ENCODE measurements at regions not wholly inside any gene's neighbourhood (a gene's known extent, or its start where the extent isn't known, plus 50 kb on each side); places are given as distances from the start of the nearest gene placed in this dataset.
"Not testable (repeated sequence)": the region's sequence is repeated elsewhere in the genome, so short reads cannot be mapped to it uniquely, and the experiment has no call there.

GRCh38 chr1:222053790-222054294 lies 312.0 kb upstream of the DUSP10 start:
- DNase-seq (ENCODE audit: extremely low spot score, insufficient read length, low read depth) (no peak), FAIRE-seq (no peak)

GRCh38 chr1:222051311-222051710 lies 309.4 kb upstream of the DUSP10 start:
- DNase-seq (ENCODE audit: extremely low spot score, insufficient read length, low read depth); FAIRE-seq: not testable (repeated sequence)

GRCh38 chr1:222049661-222050060 lies 307.8 kb upstream of the DUSP10 start:
- FAIRE-seq; DNase-seq (ENCODE audit: extremely low spot score, insufficient read length, low read depth): not testable (repeated sequence)

- FAIRE-seq (no peak), DNase-seq (ENCODE audit: extremely low spot score, insufficient read length, low read depth) (no peak)
These were observed 307.3 kb upstream of the DUSP10 start for GRCh38 chr1:222049176-222049575.

- FAIRE-seq (peak; percentile 63), DNase-seq (ENCODE audit: extremely low spot score, insufficient read length, low read depth) (peak; percentile 18)
These were observed 306.3 kb upstream of the DUSP10 start for GRCh38 chr1:222048094-222048595.

- FAIRE-seq (no peak), DNase-seq (ENCODE audit: extremely low spot score, insufficient read length, low read depth) (no peak)
These were observed 305.5 kb upstream of the DUSP10 start for GRCh38 chr1:222047366-222047765.

- FAIRE-seq = no peak
- DNase-seq (ENCODE audit: extremely low spot score, insufficient read length, low read depth) = no peak
These were observed 304.9 kb upstream of the DUSP10 start for GRCh38 chr1:222046684-222047263.

- DNase-seq (ENCODE audit: extremely low spot score, insufficient read length, low read depth) (no peak), FAIRE-seq (no peak)
These were observed 303.9 kb upstream of the DUSP10 start for GRCh38 chr1:222045786-222046185.

GRCh38 chr1:222045236-222045635 lies 303.3 kb upstream of the DUSP10 start:
- no peak for DNase-seq (ENCODE audit: extremely low spot score, insufficient read length, low read depth)
- no peak for FAIRE-seq

- FAIRE-seq = no peak
- DNase-seq (ENCODE audit: extremely low spot score, insufficient read length, low read depth) = no peak
These were observed 301.8 kb upstream of the DUSP10 start for GRCh38 chr1:222043444-222044292.

GRCh38 chr1:222042120-222042519 lies 300.2 kb upstream of the DUSP10 start:
- no peak for FAIRE-seq
- DNase-seq (ENCODE audit: extremely low spot score, insufficient read length, low read depth) = no peak

- FAIRE-seq = no peak
- no peak for DNase-seq (ENCODE audit: extremely low spot score, insufficient read length, low read depth)
These were observed 299.1 kb upstream of the DUSP10 start for GRCh38 chr1:222040955-222041354.

- DNase-seq (ENCODE audit: extremely low spot score, insufficient read length, low read depth) (no peak), FAIRE-seq (no peak)
These were observed 298.4 kb upstream of the DUSP10 start for GRCh38 chr1:222040121-222040805.

- DNase-seq (ENCODE audit: extremely low spot score, insufficient read length, low read depth) = no peak
- no peak for FAIRE-seq
These were observed 297.1 kb upstream of the DUSP10 start for GRCh38 chr1:222038971-222039370.

- DNase-seq (ENCODE audit: extremely low spot score, insufficient read length, low read depth) (no peak), FAIRE-seq (no peak)
These were observed 295.8 kb upstream of the DUSP10 start for GRCh38 chr1:222037720-222038119.

GRCh38 chr1:222034790-222035189 lies 292.9 kb upstream of the DUSP10 start:
- DNase-seq (ENCODE audit: extremely low spot score, insufficient read length, low read depth) (no peak), FAIRE-seq (no peak)

- DNase-seq (ENCODE audit: extremely low spot score, insufficient read length, low read depth) = no peak
- FAIRE-seq = no peak
These were observed 291.6 kb upstream of the DUSP10 start for GRCh38 chr1:222033450-222033849.

- no peak for FAIRE-seq
- no peak for DNase-seq (ENCODE audit: extremely low spot score, insufficient read length, low read depth)
These were observed 289.4 kb upstream of the DUSP10 start for GRCh38 chr1:222031318-222031717.

- no peak for FAIRE-seq
- DNase-seq (ENCODE audit: extremely low spot score, insufficient read length, low read depth) = no peak
These were observed 286.8 kb upstream of the DUSP10 start for GRCh38 chr1:222028676-222029075.

- FAIRE-seq = no peak
- DNase-seq (ENCODE audit: extremely low spot score, insufficient read length, low read depth) = no peak
These were observed 286.2 kb upstream of the DUSP10 start for GRCh38 chr1:222028116-222028515.

GRCh38 chr1:222026280-222026679 lies 284.4 kb upstream of the DUSP10 start:
- DNase-seq (ENCODE audit: extremely low spot score, insufficient read length, low read depth) (no peak), FAIRE-seq (no peak)
